Stimulated activated naive CD8-positive, alpha-beta T cell treated with anti-CD3 and anti-CD28 coated beads, Interleukin-15, amount 100 ng/mL, for 72 hours (primary cell): ENCODE measurements at regions not wholly inside any gene's neighbourhood (a gene's known extent, or its start where the extent isn't known, plus 50 kb on each side); places are given as distances from the start of the nearest gene placed in this dataset.
"Not testable (repeated sequence)": the region's sequence is repeated elsewhere in the genome, so short reads cannot be mapped to it uniquely, and the experiment has no call there.

Experiments used
- ATAC-seq: fragments of 150-1000 bp; cut with Tn5 transposase; 2 replicates; pipeline ENCODE4 v1.10.0; 2021; ENCODE audit warnings: mild to moderate bottlenecking, moderate library complexity
- DNase-seq, 2 donors: peaks; one replicate each; pipeline ENCODE4 v3.0.0; 2021 to 2022
- H3K27ac Mint-ChIP-seq, 2 donors: one replicate each; pipeline ENCODE4 v1.8.0; 2022; ENCODE audit warnings: mild to moderate bottlenecking in 2 of 2, mixed read lengths in 2 of 2, moderate library complexity in 2 of 2
- H3K27me3 Mint-ChIP-seq: one replicate; pipeline ENCODE4 v1.8.0; 2022; ENCODE audit warnings: mixed read lengths
- H3K4me1 Mint-ChIP-seq: one replicate; pipeline ENCODE4 v1.8.0; 2022; ENCODE audit warnings: mild to moderate bottlenecking, mixed read lengths
- H3K4me3 Mint-ChIP-seq, 2 donors: one replicate each; pipeline ENCODE4 v1.8.0; 2022; ENCODE audit warnings: mild to moderate bottlenecking in 2 of 2, mixed read lengths in 2 of 2, moderate library complexity in 1 of 2
- H3K9me3 Mint-ChIP-seq, 2 donors: one replicate each; pipeline ENCODE4 v1.8.0; 2022; ENCODE audit warnings: mixed read lengths in 2 of 2

DNA sequence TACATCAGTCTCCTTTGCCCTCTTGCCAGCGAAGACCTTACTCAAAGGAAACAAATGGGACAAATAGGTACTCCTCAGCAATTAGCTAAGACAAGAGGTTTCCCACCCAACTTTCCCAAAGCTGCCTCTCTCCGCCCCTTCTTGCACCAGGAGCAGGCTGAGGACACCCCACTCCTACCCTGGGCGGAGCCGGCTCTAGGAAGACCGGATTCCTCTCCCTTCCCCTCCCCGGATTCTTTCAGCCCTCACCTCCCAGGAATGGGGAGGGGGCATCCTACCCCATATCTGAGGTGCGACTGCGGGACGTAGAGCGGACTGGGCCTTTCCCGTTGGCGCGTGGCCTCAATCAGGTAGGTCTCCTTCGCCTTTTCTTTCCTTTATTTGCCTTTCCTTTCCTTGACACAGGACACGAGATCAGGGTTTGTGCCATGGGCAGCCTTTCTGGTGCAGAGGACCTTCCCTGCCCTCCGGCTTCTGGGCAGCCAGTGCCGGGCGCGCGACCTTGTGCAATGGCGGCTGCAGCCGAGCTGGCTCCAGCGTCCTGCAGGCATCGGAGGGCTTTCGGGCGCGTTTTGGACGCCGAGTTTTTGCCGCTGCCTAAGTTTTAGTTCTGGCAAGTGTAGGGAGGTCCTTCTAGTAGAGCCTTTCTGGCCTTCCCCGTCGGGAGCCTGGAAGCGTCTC lies 279.9 kb downstream of the PLS3 start:
- ATAC-seq, H3K27me3 Mint-ChIP-seq, DNase-seq, H3K4me3 Mint-ChIP-seq, H3K27ac Mint-ChIP-seq, H3K9me3 Mint-ChIP-seq, H3K4me1 Mint-ChIP-seq: not testable (repeated sequence)

DNA sequence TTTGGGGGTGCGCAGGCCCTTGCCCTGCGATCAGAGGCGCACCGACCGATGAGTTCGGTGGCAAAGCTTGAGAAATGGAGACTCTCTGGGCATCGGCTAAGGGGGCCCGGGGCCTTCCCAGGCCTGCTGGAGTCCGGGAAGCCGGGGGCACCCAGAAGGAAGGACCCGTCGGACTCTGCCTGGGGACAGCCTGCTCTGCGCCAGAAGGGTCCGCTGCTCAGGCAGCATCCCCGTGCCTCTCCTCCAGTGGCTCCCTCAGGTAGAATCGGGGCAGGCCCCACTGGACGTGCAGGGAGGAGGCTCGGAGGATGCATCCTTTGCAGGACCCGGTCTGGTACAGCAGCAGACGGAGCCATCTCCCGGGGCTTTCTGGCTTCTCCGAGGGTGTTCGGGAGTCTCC lies 290.0 kb downstream of the PLS3 start:
- not testable (repeated sequence) for H3K4me3 Mint-ChIP-seq, ATAC-seq, H3K27ac Mint-ChIP-seq, H3K4me1 Mint-ChIP-seq, H3K9me3 Mint-ChIP-seq, DNase-seq, H3K27me3 Mint-ChIP-seq

GRCh38 chrX:115853260-115853659 lies 292.3 kb downstream of the PLS3 start:
- H3K27me3 Mint-ChIP-seq, H3K27ac Mint-ChIP-seq, ATAC-seq, H3K4me1 Mint-ChIP-seq, DNase-seq, H3K9me3 Mint-ChIP-seq, H3K4me3 Mint-ChIP-seq: not testable (repeated sequence)

DNA sequence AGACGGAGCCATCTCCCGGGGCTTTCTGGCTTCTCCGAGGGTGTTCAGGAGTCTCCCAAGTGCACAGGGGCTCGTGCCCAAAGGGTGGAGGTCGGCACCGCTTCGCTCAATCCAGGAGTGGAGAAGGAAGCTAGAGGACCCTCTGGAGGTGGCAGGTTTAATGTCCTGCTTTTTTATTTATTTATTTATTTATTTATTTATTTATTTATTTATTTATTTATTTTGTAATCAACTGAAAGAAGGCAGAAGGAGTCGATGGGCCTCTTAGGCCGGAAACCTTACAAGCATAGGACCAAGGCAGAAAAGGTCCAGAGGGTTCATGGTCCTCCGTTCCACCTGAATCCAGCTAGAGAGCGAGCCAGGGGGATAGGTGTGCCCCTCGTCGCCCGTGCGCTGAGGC lies 289.4 kb upstream of the AGTR2 start:
- H3K27me3 Mint-ChIP-seq, H3K27ac Mint-ChIP-seq, H3K4me1 Mint-ChIP-seq, ATAC-seq, H3K9me3 Mint-ChIP-seq, DNase-seq, H3K4me3 Mint-ChIP-seq: not testable (repeated sequence)

DNA sequence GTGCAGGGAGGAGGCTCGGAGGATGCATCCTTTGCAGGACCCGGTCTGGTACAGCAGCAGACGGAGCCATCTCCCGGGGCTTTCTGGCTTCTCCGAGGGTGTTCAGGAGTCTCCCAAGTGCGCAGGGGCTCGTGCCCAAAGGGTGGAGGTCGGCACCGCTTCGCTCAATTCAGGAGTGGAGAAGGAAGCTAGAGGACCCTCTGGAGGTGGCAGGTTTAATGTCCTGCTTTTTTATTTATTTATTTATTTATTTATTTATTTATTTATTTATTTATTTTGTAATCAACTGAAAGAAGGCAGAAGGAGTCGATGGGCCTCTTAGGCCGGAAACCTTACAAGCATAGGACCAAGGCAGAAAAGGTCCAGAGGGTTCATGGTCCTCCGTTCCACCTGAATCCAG lies 286.4 kb upstream of the AGTR2 start:
- H3K27me3 Mint-ChIP-seq, H3K9me3 Mint-ChIP-seq, H3K27ac Mint-ChIP-seq, DNase-seq, H3K4me1 Mint-ChIP-seq, ATAC-seq, H3K4me3 Mint-ChIP-seq: not testable (repeated sequence)

- ATAC-seq, DNase-seq: not testable (repeated sequence)
These were observed 282.5 kb upstream of the AGTR2 start for GRCh38 chrX:115888041-115888440.

GRCh38 chrX:115888519-115888918 lies 282.0 kb upstream of the AGTR2 start:
- H3K4me3 Mint-ChIP-seq, H3K27ac Mint-ChIP-seq, DNase-seq, ATAC-seq, H3K27me3 Mint-ChIP-seq, H3K4me1 Mint-ChIP-seq, H3K9me3 Mint-ChIP-seq: not testable (repeated sequence)

More at GRCh38 chrX:115888041-115888440, 282.5 kb upstream of the AGTR2 start:
- not testable (repeated sequence) for H3K9me3 Mint-ChIP-seq, H3K4me3 Mint-ChIP-seq, H3K4me1 Mint-ChIP-seq, H3K27me3 Mint-ChIP-seq, H3K27ac Mint-ChIP-seq

DNA sequence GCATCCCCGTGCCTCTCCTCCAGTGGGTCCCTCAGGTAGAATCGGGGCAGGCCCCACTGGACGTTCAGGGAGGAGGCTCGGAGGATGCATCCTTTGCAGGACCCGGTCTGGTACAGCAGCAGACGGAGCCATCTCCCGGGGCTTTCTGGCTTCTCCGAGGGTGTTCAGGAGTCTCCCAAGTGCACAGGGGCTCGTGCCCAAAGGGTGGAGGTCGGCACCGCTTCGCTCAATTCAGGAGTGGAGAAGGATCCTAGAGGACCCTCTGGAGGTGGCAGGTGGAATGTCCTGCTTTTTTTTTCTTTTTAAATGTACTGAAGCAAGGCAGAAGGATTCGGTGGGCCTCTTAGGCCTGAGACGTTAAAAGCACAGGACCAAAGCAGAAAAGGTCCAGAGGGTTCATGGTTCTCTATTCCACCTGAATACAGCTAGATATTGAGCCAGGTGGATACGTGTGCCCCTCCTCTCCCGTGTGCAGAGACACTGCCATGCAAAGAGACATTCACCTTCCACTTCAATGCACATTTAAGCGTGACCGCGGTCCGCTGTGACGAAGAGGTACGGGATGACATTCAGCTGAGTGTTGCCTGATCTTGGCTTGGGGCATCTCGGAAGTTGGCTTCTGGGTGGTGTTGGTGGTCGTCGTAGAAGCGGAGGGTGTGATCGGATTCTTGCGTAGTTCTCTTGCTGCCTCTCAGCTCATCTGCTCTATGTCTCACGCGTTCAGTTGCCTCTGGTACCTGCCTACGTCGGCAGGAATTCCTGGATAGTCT lies 281.2 kb upstream of the AGTR2 start:
- Mint-ChIP-seq H3K4me3 (no peak overlapping the region), H3K27ac (no peak overlapping the region), H3K4me1 (no peaks in the 10 kb centered on the region), H3K9me3 (peaks cover 0 to 6% of the 10 kb centered on the region in 2 donors), H3K27me3 (no peaks in the 10 kb centered on the region)
- ATAC-seq, result no peak
- DNase-seq, result no peak

DNA sequence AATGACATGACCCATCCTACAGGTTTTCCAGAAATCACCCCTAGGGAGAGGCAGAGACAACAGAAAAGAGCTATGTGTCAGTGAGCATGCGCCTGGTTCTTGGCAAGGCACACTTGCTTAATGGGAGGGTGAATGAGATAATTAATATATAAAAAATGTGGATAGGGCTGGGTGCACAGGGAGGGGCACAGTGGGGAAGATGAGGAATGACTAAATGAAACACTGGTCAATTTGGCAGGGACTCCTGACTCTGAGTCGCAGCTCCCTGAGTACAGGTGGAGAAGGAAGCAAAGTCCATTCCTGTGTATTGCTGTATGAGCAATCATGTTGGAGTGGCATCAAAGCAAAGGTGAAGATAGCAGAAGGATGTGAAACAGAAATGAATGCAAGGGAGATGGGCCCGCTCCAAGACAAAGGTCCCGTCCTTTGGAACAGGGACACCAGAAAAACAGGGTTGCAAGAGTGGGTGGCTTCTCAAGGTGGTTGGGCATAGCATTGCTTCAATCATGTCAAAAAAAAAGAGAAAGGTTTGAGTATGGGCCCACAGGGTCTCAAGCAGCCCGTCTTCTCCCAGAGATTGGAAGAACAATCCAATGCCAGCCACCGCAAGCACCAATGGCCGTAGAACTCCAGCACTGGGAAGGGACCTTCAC lies 278.4 kb upstream of the AGTR2 start:
- no peaks in the 10 kb centered on the region for H3K27me3 Mint-ChIP-seq
- H3K4me3 Mint-ChIP-seq, result no peak overlapping the region
- peaks cover 0 to 6% of the 10 kb centered on the region in 2 donors for H3K9me3 Mint-ChIP-seq
- no peak for ATAC-seq
- no peak for DNase-seq
- H3K27ac Mint-ChIP-seq, result no peak overlapping the region
- H3K4me1 Mint-ChIP-seq, result no peaks in the 10 kb centered on the region

GRCh38 chrX:115892787-115893671 lies 277.5 kb upstream of the AGTR2 start:
- Mint-ChIP-seq H3K4me3 (no peak overlapping the region), H3K27me3 (no peaks in the 10 kb centered on the region), H3K27ac (no peak overlapping the region), H3K9me3 (peaks cover 0 to 6% of the 10 kb centered on the region in 2 donors), H3K4me1 (no peaks in the 10 kb centered on the region)
- no peak for ATAC-seq
- no peak for DNase-seq

DNA sequence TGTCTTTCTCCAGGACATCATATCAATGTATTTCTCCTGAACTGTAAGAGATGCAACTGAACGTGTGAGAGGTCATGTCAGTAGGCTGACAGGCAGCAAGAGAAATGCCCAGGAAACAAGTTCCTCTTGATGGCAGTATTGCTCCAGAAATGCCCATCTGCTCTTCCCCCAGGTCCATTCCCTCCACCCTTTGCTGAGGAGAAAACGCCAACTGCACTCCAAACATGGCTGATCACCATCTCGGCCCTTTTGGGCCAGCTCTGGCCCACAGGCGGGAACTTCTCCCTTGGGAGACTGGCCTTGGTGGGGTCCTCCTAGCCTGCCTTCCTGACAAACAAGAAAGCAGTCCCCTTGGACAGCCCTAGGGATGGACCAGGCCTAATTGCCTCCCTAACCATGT lies 276.5 kb upstream of the AGTR2 start:
- DNase-seq, result no peak
- H3K27ac Mint-ChIP-seq, result no peak overlapping the region
- no peak overlapping the region for H3K4me3 Mint-ChIP-seq

GRCh38 chrX:115895678-115896329 lies 274.7 kb upstream of the AGTR2 start:
- no peak for ATAC-seq
- Mint-ChIP-seq H3K27me3 (no peaks in the 10 kb centered on the region), H3K27ac (no peak overlapping the region), H3K4me3 (no peak overlapping the region), H3K4me1 (no peaks in the 10 kb centered on the region), H3K9me3 (peaks cover 0 to 6% of the 10 kb centered on the region in 2 donors)
- no peak for DNase-seq

More for the DNA sequence above, 276.5 kb upstream of the AGTR2 start:
- peaks cover 0 to 6% of the 10 kb centered on the region in 2 donors for H3K9me3 Mint-ChIP-seq
- no peaks in the 10 kb centered on the region for H3K4me1 Mint-ChIP-seq
- no peaks in the 10 kb centered on the region for H3K27me3 Mint-ChIP-seq
- ATAC-seq, result no peak

DNA sequence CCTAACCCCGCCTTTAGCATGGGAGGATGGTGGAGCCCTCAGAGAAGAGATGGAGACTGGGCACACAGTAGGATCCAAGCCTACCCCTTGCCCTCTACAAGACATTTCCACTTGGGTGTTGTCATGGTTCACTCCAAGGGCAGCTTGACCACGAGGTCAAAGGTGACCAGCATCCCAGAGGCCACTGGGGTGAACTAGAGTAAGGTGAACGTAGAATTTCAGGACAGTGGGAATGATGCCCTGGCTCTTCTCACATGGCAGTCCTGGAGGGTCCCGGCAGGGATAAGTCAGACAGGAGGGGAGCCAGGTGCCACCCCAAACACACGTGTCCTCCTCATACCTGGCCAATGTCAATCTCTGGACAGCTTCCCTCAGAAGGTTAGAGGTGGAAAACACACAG lies 274.2 kb upstream of the AGTR2 start:
- Mint-ChIP-seq H3K4me1 (no peaks in the 10 kb centered on the region), H3K27me3 (no peaks in the 10 kb centered on the region), H3K4me3 (no peak overlapping the region), H3K27ac (no peak overlapping the region), H3K9me3 (peaks cover 0 to 6% of the 10 kb centered on the region in 2 donors)
- DNase-seq (no peak), ATAC-seq (no peak)

DNA sequence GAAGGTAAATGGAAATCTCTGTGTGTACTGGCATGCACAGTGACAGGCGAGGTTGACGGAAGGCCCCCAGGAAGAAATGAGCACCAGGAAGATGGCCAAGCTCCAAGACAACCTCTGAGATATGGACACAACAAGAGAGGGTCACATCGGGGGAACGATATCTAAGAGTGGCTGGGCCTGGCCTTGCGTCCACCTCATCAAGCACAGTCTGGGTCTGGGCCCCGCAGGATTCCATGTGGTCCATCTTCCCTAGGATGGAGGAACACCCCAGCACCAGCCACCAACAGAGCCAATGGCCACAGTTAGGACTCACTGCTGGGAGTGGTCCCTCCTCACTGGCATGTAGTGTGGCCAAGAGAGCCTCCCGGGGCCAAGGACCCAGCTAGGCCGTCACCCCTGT lies 272.6 kb upstream of the AGTR2 start:
- DNase-seq (no peak), ATAC-seq (no peak)
- no peaks in the 10 kb centered on the region for H3K4me1 Mint-ChIP-seq
- peaks cover 0 to 13% of the 10 kb centered on the region in 2 donors for H3K9me3 Mint-ChIP-seq
- no peak overlapping the region for H3K4me3 Mint-ChIP-seq
- H3K27me3 Mint-ChIP-seq, result no peaks in the 10 kb centered on the region
- no peak overlapping the region for H3K27ac Mint-ChIP-seq
